ENCODE measurements at regions not wholly inside any gene's neighbourhood (a gene's known extent, or its start where the extent isn't known, plus 50 kb on each side); places are given as distances from the start of the nearest gene placed in this dataset.

DNA sequence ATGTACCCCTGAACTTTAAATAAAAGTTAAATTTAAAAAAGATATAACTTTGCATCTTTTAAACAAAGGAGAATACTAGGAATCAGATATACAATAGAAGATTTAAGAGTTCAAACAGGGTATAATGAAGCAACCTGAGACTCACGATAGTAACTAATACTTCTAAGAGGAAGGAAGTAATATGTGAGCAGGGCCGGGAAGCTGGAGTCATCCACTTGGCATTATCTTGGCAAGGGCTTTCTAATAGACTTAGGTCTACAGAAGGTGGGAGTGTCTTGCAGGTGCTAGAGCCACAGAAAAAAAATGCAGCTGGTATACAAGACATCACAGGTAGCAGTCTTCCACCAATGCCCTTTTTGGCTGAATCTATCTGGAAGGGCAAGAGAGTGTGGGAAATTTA is 231.9 kb downstream of the KCTD12 start:
- no peak for DNase-seq

DNA sequence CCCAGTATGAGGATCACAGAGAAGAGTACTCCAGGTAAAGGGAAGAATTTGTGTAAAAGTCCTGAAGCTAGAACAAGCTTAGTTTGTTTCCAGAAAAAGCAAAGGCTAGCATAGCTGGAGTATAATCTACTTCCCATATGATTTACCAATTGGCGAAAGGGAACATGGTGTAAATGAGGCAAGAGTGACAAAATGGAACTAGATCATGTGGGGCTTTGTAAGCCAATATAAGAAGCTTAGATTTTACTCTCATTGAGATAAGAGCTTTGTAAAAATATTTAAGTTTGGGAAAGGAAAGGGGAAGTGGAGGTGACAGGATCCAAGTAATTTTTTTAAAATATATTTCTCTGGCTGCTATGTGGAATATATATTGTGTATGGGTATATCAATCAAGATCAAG is 234.9 kb downstream of the KCTD12 start:
- DNase-seq = no peak

DNA sequence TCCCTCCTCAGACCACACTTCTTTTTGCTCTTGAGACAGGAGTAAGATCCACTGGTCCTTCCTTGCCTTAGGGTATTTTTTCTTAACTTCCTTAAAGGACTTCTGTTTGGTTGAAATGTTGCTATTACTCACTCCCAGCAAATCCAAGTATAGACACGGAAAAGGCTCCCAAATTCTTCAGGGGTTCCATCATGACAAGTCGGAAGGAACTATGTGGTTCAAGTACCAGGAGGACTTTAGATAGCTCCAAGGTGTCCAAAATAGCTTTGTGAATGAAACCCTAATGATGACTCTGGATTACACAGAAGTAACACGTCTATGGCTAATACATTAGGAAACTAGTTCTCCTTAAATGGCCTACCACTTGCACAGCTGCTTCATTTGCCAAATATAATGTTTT is 238.7 kb downstream of the KCTD12 start:
- no peak for DNase-seq

DNA sequence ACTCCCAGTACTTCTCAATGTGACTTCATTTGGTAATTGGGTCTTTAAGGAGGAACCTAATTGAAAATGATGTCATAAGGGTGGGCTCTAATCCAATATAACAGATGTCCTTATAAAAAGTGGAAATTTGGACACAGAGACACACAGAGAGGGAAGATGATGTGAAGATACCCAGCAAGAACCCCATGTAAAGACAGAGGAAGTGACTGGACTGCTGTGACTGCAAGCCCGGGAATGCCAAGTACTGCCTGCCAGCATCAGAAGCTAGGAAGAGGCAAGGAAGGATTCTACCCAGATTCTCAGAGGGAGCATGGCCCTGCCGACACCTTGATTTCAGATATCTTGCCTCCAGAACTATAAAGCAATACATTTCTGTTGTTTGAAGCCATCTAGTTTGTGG is 239.3 kb downstream of the KCTD12 start:
- DNase-seq = no peak

DNA sequence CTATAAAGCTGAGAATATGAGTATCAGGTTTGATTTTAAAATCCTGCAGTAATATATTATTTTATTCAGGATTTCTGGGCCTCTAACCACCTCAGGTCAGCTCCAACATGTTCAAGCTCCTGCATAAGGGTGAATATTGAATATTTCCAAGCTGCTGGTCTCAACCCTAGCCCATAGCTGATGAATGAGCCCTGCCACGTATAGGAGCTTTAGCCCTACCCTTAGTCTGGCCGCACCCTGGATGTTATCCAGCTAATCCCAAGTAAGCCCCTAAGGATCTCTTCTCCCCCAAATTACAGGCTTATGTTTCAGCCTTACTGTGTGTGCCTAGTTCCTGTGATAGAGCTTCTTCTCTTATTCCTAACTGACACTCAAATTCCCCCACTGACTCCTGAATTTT is 240.6 kb downstream of the KCTD12 start:
- no peak for DNase-seq

DNA sequence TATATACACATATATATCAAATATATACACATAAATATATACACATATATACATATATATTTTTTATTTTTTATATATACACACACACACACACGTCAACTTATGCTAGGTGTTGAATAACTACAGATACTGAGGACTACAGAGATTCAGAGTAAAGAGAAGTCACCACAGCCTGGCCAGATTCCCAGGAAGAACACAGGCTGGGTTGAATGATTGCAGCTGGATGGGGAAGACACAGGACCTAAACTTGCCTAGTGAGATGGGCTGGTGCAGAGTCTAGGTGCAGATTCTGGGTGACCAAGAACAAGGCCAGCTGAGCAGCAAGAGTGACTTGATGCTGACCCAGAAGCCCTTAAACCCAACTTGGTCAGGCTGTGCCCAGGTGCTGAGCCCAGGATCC is 241.3 kb downstream of the KCTD12 start:
- DNase-seq = no peak

DNA sequence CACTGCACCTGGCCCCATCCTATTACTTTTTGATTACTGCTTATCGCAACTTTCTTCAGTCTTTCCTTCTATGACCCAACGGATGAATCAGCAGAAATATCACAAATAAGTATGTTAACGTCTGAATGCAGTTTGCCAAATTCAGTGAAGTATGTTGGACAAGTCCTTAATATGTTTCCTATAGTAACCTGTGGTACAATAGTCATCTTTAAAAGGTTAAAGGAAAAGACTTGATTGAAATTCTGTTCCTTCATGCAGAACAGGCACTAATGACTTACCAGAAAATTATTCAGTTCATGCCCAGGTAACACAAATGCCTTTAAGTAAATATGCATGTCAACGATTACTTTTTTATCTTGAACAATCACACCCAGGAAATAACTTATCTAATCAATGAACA is 242.6 kb downstream of the KCTD12 start:
- no peak for DNase-seq

DNA sequence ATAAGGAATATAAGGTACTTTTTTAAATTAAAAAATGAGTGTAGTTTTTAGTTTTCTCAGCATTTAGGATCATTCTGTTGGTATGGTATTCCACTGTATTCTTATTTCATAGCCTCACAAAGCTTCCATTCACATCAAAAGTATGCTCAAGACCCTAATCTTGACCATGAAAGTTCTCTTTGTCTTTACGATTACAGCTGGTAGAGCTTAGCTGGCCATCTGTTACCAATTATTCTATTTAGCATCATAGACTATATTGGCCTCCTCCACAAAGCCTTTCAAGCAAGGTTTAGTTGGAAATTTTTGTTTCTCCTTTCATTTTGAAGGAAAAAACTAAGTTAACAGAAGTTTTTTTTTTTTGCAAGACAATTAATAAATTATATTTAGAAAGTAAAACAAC is 245.1 kb downstream of the KCTD12 start:
- no peak for DNase-seq

DNA sequence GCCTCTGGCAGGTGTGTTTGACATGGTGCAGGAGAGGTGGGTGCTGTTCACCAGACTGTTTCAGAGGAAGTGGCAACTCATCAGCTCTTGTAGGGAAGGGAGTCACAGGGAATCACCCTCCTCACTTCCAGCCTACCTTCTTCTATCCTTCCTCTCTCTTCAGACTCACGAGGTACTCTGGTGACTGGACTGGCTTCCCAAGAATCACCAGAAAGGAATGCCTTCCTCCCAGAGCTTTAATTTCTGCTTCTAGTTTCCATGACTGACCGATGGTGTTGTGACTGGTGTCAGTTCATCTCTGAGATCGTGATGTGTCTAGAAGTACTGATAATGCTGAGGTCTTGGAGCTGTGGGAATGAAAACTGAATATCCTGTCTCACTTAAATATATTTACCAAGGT is 247.3 kb downstream of the KCTD12 start:
- no peak for DNase-seq

DNA sequence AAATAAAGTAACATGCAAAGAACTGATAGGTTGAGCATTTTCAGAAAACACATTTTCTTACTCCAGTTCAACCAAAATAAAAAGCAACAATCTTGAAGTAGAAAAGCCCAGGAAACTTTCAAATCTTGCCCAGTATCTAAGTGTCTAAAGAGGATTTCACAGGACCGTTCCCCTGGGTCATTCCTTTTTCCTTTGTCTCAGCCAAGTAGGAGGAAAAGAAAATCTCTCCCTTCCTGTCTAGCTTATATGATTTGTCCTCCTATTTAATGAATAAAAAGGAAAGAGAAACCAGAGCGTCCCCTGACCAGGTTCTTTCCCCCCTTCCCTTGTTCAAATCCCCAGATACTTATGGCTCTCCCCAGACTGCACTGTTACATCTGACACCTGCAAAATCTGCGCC is 248.0 kb downstream of the KCTD12 start:
- no peak for DNase-seq

DNA sequence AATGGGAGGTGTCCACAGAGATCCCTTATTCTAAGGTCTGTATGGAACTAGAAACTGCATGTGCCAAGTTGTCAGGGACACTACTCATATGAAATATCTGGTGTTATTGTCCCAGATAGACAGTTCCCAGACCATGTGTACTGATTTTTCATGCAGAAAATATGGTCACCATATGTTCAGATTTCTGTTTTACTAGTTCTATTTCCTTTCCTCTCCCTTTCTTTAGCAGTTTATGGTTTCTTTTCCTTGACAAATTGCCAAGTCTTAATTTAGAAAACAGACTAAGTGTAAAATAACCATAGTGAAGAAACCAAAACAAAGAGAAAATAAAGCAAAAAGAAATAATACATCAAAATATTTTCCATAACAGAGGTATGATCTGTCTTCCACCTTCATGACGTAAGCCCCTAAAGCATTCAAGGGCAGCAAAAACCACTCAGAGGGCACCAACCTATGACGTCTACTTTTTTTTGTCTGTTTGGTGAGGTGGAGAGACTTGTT is 248.5 kb downstream of the KCTD12 start:
- DNase-seq = no peak

DNA sequence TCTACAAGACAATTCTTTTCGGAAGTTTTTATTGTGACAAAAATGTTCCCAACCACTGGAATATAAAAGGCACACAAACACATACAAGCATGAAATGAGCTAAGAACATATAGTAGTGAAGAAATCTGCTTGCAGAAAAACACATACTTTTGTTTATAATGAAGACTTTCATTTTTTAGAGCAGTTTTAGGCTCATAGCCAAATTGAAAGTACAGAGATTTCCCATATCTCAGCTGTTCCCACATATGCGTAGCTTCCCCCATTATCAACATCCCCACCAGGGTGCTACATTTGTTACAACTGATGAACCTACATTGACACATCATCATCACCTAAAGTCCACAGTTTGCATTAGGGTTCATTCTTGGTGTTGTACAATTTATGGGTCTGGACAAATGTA is 249.4 kb downstream of the KCTD12 start:
- no peak for DNase-seq

DNA sequence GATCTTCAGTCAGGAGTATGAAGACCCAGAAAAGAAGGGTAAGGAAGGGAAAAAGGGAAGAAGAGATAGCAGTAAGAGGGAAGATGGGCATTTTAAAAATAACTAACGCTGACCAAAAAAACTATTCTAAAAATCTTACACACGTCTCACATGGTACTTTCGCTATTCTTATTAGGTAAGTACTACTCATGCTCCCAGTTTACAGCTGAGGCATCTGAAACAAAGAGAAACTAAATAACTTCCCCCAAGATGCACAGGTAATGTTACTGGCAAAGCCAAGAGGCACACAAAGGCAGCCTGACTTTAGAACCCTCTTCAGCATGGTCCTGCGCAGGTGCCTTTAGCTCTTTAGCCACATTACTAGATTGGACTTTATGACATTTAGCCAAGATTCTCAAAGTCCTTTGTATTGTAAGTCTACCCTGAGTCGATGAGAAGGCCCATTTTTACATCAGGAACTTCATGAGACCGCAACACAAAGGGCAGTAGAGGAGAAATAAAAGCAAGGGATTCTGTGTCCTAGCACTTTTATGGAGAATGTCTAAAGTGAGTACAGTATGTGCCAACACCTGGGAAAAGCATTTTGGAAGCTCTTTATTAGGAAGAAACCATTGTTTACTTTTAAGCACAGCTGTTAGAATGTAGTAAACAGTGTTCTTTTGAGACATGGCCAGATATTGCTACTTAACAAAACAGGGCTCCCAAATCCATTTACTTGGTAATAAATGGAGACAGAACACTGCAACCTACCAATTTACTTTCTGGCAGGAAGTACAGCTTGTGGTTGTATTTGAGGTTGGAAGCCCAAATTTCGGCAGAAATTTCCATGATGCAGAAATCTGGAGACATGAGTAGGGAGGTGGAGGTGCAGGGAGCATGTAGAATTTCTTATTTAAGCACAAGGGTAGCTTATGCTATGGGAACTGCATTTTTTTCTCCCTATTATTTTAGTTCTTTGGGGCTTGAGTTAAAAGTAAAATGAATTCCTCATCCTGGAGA is 250.7 kb downstream of the KCTD12 start:
- no peak for DNase-seq

DNA sequence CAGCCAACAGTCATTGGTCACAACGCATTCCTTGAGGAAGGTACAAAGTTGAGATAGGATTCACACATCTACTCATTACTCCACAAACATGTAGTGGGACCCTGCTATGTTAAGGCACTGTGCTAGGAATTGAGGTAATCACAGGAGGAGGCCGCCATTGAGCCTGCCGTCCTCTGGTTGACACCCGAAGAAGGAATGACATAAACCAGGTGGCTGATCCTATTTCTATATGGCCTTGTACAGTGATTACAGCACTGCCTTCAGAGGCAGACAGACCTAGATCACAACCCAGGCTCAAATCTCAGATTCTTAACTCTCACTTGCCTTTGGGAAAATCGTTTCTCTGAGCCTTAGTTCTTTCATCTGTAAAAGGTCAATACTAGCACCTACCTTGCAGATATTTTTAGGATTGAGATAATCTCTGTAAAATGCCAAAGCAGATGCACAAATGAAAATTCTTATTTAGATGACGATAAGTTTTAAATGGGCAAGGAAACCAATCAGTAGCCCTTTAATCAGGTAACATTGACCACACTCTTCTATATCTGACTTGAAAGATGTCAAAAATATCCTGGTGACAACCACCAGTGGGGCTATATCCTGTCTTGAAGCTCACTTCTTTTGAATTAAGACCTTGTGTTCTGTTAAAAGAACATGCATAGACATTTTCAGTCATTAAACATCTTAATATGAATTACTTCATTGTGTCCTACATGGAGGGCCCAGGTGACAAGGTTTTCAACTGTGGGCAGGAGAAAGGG is 251.6 kb downstream of the KCTD12 start:
- DNase-seq = no peak

DNA sequence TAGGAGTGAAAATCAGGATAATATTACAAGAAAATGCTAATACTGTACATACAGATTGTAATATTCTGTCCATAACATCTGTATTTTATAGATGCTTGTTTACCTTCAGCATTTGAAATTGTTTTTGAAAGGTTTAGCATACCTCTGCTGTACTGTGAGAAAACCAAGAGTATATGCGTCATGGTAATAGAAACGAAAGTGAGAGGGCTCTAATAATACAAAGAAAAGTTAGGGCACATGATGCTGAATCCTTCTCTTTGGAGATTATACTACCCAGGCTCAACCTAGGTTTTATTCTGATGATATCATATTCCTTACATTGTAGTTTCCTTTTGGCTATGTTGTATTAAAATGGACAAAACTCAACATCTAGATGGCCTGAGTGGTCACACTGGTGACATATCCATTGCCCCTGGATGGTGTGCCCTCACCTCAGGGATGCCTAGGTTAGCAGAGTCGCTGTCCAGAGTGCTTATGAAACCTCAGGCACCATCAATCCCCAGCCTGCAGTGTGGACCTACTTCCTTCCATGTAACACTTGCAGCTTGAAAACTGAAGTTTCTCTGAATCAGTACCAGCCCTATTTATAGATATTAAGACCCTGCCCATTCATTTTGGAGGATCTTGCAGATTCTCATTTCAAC is 253.7 kb downstream of the KCTD12 start:
- no peak for DNase-seq

DNA sequence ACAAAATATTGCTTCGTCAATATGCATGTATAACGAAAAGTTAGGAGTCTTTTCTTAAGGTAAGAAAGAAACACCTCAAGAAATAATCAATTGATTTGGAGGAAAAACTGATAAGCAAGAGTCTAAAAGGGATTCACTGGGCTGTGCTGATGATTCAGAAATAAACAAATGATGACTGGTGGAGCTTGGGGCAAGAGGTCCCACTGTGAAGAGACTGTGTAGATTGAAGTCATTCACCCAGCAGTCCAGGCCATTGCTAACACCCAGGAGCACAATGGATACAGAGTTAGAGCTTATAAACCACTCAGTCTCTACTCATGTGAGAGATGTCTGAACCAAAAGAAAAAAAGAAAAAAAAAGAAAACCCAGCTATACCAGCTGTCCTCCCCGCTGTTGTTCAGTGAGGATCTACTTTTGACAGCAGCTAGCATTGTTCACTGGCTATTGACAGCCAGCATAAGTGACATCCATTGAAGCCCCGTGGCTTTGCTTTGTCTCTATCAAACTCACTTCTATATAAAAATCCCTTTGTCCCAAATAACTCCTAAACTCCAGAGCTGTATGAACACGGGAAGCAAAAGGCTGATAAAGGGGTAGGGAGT is 255.5 kb downstream of the KCTD12 start:
- no peak for DNase-seq

DNA sequence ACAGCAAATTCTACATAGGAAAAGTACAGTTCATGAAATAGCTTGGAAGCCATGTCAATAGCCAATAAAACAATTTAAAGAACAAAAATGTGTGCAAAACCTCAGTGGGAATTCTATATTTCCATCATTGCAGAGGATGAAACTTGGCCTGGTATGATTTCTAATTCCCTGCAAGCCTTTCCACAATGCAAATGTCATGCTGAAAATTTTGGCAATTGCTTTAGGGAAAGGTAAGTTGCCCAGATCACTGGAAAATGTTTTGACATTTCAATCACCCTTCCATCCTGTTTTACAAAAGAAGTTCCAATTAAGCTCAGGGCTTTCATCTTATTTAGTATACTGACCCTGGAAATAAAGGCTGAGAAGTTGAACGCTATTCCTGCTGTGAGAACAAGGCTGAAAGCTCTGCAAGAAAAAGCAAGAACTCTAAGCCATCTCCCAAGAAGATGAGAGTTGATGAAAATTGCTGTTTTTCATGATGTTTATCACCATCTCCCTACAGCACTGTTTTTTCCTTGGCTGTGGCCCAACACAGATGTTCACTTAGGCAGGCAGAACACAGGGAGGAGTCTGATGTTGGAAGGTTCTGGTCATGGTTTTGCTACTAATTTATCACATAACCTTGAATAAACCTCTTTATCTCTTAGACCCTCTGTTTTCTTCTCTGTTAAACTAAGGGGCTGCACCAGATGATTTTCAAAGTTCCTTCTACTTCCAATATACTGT is 263.7 kb downstream of the KCTD12 start:
- no peak for DNase-seq

DNA sequence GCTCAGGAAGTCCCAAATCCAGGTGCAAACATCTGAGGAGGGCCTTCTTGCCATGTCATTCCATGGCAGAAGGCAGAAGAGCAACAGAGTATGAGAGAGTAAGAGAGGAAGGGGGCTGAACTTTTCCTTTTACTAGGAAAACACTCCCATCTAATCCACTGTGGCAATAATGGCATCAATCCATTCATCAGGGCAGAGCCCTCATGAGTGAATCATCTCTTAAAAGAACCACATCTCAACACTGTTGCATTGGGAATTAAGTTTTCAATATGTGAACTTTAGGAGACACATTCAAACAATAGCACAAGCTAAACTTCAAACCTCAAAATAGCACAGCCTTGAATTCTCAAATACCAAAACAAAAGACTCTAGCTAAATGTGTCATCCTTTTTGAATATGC is 264.5 kb downstream of the KCTD12 start:
- no peak for DNase-seq

DNA sequence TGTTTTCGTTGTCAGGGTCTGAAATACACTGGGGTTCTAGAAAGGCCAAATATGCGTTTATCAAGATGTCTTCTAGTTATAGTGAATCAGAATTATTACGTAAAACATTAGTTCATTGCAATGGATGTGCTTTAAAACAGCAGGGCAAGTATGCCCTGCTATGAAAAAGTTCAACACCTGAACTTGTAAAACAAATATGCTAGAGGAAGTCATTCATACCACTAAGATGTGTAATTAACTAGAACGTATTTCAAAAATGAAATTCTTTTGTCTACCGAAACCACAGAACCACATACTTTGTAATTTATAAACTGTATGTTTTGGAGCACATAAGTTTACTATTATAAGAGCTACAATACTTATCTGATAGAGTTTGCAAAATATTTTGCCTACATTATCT is 266.2 kb downstream of the KCTD12 start:
- no peak for DNase-seq

DNA sequence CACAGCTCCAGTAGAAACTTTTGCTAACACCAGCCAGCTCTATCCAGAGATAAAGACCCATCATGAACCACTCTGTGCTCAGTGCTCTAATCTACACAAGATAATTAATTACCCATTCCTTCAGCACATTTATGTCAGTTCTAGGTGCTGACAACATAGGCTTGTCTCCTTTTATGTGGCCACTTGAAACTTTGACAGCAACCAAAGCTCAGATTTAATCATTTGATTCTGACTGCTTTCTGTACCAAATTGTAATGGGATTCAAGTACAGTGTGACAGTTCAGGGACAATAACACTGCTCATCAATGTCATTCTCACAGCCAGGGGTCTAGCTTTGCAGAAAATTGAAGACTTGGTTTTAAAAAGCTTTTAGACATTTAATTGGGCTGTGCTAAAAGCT is 266.6 kb downstream of the KCTD12 start:
- no peak for DNase-seq

DNA sequence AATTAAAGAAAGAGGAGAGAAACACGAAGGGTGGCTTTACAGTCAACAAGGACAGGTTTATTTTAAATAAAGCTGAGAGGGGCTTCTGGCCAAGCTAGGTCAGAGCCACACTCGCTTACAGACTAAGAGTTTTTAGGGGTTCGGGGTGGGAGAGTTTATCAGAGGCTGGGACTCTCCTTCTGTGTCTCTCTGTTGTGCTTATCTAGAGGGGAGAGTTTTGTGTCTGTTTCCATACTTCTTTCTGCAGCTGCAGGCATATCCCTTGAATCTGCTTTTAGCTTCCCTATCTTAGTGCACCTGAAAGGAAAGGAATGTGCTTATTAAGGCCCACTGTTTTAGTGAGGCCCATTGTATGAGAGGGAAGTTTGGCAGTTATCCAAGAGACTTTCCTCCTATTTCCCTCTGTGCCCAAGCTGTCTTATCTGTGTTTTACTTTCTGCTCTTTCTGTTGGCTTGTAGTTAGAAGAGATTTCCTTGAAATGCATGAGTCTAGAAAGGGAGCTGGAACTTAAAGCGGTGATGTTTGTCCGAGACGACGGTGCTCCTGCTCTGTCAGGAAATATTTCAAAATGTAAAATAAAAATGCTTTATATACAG is 275.3 kb downstream of the KCTD12 start:
- DNase-seq = no peak

DNA sequence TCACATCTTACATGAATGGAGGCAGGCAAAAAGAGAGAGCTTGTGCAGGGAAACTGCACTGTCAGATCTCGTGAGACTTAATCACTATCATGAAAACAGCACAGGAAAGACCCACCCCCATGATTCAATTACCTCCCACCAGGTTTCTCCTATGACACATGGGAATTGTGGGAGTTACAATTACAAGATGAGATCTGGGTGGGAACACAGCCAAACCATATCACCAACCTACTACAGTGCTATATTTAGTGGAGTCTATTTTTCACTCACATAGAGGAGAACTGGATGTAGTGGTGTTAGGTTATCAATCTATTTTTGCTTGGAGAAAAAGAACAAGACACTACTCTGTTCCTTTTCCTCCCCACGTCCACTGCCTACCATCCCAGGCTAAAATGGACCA is 276.6 kb downstream of the KCTD12 start:
- no peak for DNase-seq
